ENCODE measurements at regions not wholly inside any gene's neighbourhood (a gene's known extent, or its start where the extent isn't known, plus 50 kb on each side); places are given as distances from the start of the nearest gene placed in this dataset.

- no peak overlapping the region for H3K23ac ChIP-seq (ENCODE audit: insufficient read length)
- peak overlapping the region; percentile 8 for H4K91ac ChIP-seq (replicated peaks; ENCODE audit: insufficient read length, low read length)
- no peaks in the 10 kb centered on the region for H3K27me3 ChIP-seq (replicated peaks in 1 of 4; ENCODE audit: control insufficient read depth in 3 of 4, extremely low read depth in 1 of 4, insufficient read depth in 3 of 4, low read length in 3 of 4)
- peaks cover 5% of the 10 kb centered on the region; the same call in 1 of the 2 replicates for H3K23me2 ChIP-seq (ENCODE audit: low read depth, low read length)
- WGBS, 2 experiments (ENCODE audit: extremely low coverage in 1 of 2, insufficient coverage in 1 of 2, insufficient read length in 1 of 2, insufficient replicate concordance in 2 of 2, low coverage in 1 of 2, low lambda C conversion rate in 2 of 2, missing lambda C conversion rate in 1 of 2), result 9% methylated on average over 10 of the region's 10 CpGs; no CpG with 5 or more reads in 1 of the 2 experiments
- H3K9me3 ChIP-seq (ENCODE audit: insufficient read depth in 2 of 2, low read depth in 1 of 2, low read length in 1 of 2), result no peaks in the 10 kb centered on the region
- H3K9ac ChIP-seq (replicated peaks in 1 of 4; ENCODE audit: extremely low read depth in 1 of 4, low read depth in 3 of 4, low read length in 3 of 4), result peak overlapping the region in 3 of 4 experiments; percentile 3 to 61 (median 9); a peak in 5 of 7 replicates
- H3K4me3 ChIP-seq (ENCODE audit: extremely low read depth in 1 of 4, insufficient read depth in 2 of 4, low read depth in 3 of 4, low read length in 4 of 4), result peak overlapping the region in 1 of 4 experiments; percentile 48; a peak in 4 of 8 replicates
- H3K56ac ChIP-seq (replicated peaks; ENCODE audit: insufficient read length, low read depth, low read length), result peak overlapping the region; percentile 23
- ChIA-PET CTCF (ENCODE audit: partially characterized antibody) (interaction anchor here (0.7 to 1.7 kb wide), 2 partner anchors 37 to 147 kb away, joined by 3 to 4 read pairs; no protein-coding TSS in a partner anchor), POLR2A (ENCODE audit: partially characterized antibody) (interaction anchor here (0.8 to 2.4 kb wide), 6 partner anchors 11 to 62 kb away, joined by 3 to 8 read pairs (median 3); partner anchors contain the start of gene SLC4A7)
- H3K18ac ChIP-seq (ENCODE audit: extremely low read depth, low read length), result peak overlapping the region; percentile 33; the same call in 1 of the 2 replicates
- no peaks in the 10 kb centered on the region for H3K36me3 ChIP-seq (ENCODE audit: control insufficient read depth in 2 of 4, insufficient read depth in 4 of 4, low read length in 3 of 4)
- FAIRE-seq, result peak; percentile 60
- H3K14ac ChIP-seq (ENCODE audit: insufficient read length), result no peak overlapping the region
- H3K79me1 ChIP-seq (ENCODE audit: low read depth, low read length), result no peaks in the 10 kb centered on the region
- H4K20me1 ChIP-seq (replicated peaks in 1 of 2; ENCODE audit: control insufficient read depth in 1 of 2, insufficient read depth in 2 of 2, low read length in 2 of 2), result no peaks in the 10 kb centered on the region
- H3K79me2 ChIP-seq (ENCODE audit: control insufficient read depth in 1 of 2, insufficient read depth in 2 of 2, low read length in 2 of 2), result no peaks in the 10 kb centered on the region
- H3K4ac ChIP-seq (replicated peaks; ENCODE audit: insufficient read length, low read depth, low read length), result no peak overlapping the region
- peaks cover 14 to 35% (median 29%) of the 10 kb centered on the region in 4 experiments for H3K4me1 ChIP-seq (replicated peaks in 1 of 4; ENCODE audit: control insufficient read depth in 3 of 4, insufficient read depth in 4 of 4, low read length in 3 of 4)
- H2AK5ac ChIP-seq (ENCODE audit: low read depth, low read length), result peak overlapping the region; percentile 34; the same call in 1 of the 2 replicates
- no peak overlapping the region for H4K8ac ChIP-seq (ENCODE audit: extremely low read depth, insufficient read depth, low read length)
- peak; percentile 66 to 88 for DNase-seq (ENCODE audit: low read depth in 1 of 2, low spot score in 2 of 2)
- H2BK5ac ChIP-seq (ENCODE audit: low read depth, low read length), result peak overlapping the region; percentile 77; the same call in 1 of the 2 replicates
- H2BK120ac ChIP-seq (replicated peaks; ENCODE audit: low read depth, low read length), result peak overlapping the region; percentile 63
- H2BK15ac ChIP-seq (ENCODE audit: low read length), result no peak overlapping the region
- H2BK20ac ChIP-seq (ENCODE audit: low read length), result peak overlapping the region; percentile 76; the same call in 1 of the 2 replicates
- peak overlapping the region; percentile 89 for H3K27ac ChIP-seq (ENCODE audit: low read depth, low read length)
- peak overlapping the region; percentile 31 for H4K5ac ChIP-seq (ENCODE audit: insufficient read length, low read depth, low read length)
- H2AFZ ChIP-seq (ENCODE audit: low read length), result no peak overlapping the region
- peak overlapping the region; percentile 81; the same call in 1 of the 2 replicates for H2BK12ac ChIP-seq (ENCODE audit: low read depth, low read length)
- H3K4me2 ChIP-seq (ENCODE audit: insufficient read depth in 1 of 2, low read depth in 2 of 2, low read length in 2 of 2), result peak overlapping the region; percentile 70 to 90
- TF ChIP-seq HDAC2 (IDR thresholded peaks at IDR 0.05; ENCODE audit: borderline replicate concordance in 1 of 2, low read depth in 2 of 2, low read length in 2 of 2), result peak in 1 of 2 experiments; percentile 28; a peak in 1 of 4 replicates
- TF ChIP-seq POU5F1 (IDR thresholded peaks at IDR 0.05; ENCODE audit: low read depth, low read length), result peak; percentile 76; the same call in 1 of the 2 replicates
- TF ChIP-seq CTCF (IDR thresholded peaks at IDR 0.05; ENCODE audit: control extremely low read depth in 1 of 3, insufficient read depth in 1 of 3, low read depth in 1 of 3, low read length in 3 of 3), result peak in 1 of 3 experiments; percentile 17; a peak in 1 of 4 replicates
- TF ChIP-seq RNF2 (IDR thresholded peaks at IDR 0.05; ENCODE audit: borderline replicate concordance, low read depth, low read length, missing control alignments, poor library complexity, severe bottlenecking), result no peak
- TF ChIP-seq JUN (IDR thresholded peaks at IDR 0.05; ENCODE audit: low read depth, low read length), result peak; percentile 93
- no peak for TF ChIP-seq FOSL1 (IDR thresholded peaks at IDR 0.05; ENCODE audit: insufficient read depth, low read depth, low read length)
- TF ChIP-seq TAF1 (IDR thresholded peaks at IDR 0.05; ENCODE audit: low read depth, low read length), result 0 out of 2 replicates have a peak, but pooled peaks have one; percentile 34
These were observed 49.8 kb upstream of the SLC4A7 start for GRCh38 chr3:27533718-27534573.

Measured in H1 (cell line).